ENCODE measurements at regions not wholly inside any gene's neighbourhood (a gene's known extent, or its start where the extent isn't known, plus 50 kb on each side); places are given as distances from the start of the nearest gene placed in this dataset.

DNA sequence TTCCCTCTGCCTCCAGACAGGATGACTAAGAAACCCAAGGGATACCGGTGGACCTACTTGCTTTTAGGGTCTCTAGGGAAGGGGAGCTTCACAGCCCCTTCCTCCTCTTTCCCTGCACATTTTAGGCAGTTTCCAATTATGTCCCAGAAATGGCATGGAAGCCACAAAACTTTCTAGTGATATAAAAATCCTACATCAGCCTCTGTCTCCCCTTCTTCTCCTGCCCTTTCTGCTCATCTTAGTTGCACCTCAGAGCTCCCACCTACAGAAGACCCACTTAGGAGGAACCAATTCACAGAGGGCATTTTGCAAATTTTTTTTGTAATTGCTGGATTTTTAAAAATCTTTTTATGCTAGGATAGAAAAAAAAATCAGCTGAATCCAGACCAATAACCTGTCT is 263.1 kb downstream of the TNS1 start:
- Histone ChIP-seq H4K20me1 (ENCODE audit: control insufficient read depth, insufficient read depth) (no peaks in the 10 kb centered on the region), H3K79me2 (ENCODE audit: control insufficient read depth, insufficient read depth, low read length) (no peaks in the 10 kb centered on the region), H3K4me1 (ENCODE audit: control insufficient read depth, insufficient read depth, low read length) (no peaks in the 10 kb centered on the region), H3K27ac (ENCODE audit: control insufficient read depth, insufficient read depth) (no peak overlapping the region), H3K36me3 (ENCODE audit: control insufficient read depth in 2 of 2, insufficient read depth in 2 of 2, low read length in 1 of 2) (no peaks in the 10 kb centered on the region), H3K9ac (ENCODE audit: control insufficient read depth, insufficient read depth, low read length) (no peak overlapping the region), H3K9me3 (replicated peaks; ENCODE audit: control insufficient read depth, insufficient read depth, low read length) (no peaks in the 10 kb centered on the region), H3K4me2 (ENCODE audit: control insufficient read depth, insufficient read depth) (no peak overlapping the region), H3K27me3 (replicated peaks in 1 of 2; ENCODE audit: control insufficient read depth in 2 of 2, insufficient read depth in 2 of 2, low read length in 1 of 2) (no peaks in the 10 kb centered on the region; a peak in 2 of 4 replicates), H2AFZ (ENCODE audit: control insufficient read depth, low read depth, low read length) (no peak overlapping the region), H3K4me3 (no peak overlapping the region)
- DNase-seq (ENCODE audit: low read depth, low spot score) (no peak), FAIRE-seq (no peak), ATAC-seq (no peak)
- TF ChIP-seq SREBF1 (IDR thresholded peaks at IDR 0.05; ENCODE audit: low read length) (no peak), POLR2AphosphoS5 (IDR thresholded peaks at IDR 0.05; ENCODE audit: low read length) (no peak), FOS (IDR thresholded peaks at IDR 0.05; ENCODE audit: borderline replicate concordance, extremely low read depth, insufficient read length) (no peak), ZNF207 (IDR thresholded peaks at IDR 0.05; ENCODE audit: borderline replicate concordance) (no peak), TCF3 (IDR thresholded peaks at IDR 0.05; ENCODE audit: borderline replicate concordance, insufficient read depth, low read depth, low read length) (no peak), ZNF24 (IDR thresholded peaks at IDR 0.05) (no peak), CHD4 (IDR thresholded peaks at IDR 0.05) (no peak), WRNIP1 (IDR thresholded peaks at IDR 0.05; ENCODE audit: borderline replicate concordance, low read depth, low read length) (no peak), SMARCA5 (IDR thresholded peaks at IDR 0.05) (no peak)
- TF ChIP-seq, protein P1, sequence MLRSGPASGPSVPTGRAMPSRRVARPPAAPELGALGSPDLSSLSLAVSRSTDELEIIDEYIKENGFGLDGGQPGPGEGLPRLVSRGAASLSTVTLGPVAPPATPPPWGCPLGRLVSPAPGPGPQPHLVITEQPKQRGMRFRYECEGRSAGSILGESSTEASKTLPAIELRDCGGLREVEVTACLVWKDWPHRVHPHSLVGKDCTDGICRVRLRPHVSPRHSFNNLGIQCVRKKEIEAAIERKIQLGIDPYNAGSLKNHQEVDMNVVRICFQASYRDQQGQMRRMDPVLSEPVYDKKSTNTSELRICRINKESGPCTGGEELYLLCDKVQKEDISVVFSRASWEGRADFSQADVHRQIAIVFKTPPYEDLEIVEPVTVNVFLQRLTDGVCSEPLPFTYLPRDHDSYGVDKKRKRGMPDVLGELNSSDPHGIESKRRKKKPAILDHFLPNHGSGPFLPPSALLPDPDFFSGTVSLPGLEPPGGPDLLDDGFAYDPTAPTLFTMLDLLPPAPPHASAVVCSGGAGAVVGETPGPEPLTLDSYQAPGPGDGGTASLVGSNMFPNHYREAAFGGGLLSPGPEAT (IDR thresholded peaks at IDR 0.05; ENCODE audit: low read depth) = no peak
- TF ChIP-seq, protein P2, sequence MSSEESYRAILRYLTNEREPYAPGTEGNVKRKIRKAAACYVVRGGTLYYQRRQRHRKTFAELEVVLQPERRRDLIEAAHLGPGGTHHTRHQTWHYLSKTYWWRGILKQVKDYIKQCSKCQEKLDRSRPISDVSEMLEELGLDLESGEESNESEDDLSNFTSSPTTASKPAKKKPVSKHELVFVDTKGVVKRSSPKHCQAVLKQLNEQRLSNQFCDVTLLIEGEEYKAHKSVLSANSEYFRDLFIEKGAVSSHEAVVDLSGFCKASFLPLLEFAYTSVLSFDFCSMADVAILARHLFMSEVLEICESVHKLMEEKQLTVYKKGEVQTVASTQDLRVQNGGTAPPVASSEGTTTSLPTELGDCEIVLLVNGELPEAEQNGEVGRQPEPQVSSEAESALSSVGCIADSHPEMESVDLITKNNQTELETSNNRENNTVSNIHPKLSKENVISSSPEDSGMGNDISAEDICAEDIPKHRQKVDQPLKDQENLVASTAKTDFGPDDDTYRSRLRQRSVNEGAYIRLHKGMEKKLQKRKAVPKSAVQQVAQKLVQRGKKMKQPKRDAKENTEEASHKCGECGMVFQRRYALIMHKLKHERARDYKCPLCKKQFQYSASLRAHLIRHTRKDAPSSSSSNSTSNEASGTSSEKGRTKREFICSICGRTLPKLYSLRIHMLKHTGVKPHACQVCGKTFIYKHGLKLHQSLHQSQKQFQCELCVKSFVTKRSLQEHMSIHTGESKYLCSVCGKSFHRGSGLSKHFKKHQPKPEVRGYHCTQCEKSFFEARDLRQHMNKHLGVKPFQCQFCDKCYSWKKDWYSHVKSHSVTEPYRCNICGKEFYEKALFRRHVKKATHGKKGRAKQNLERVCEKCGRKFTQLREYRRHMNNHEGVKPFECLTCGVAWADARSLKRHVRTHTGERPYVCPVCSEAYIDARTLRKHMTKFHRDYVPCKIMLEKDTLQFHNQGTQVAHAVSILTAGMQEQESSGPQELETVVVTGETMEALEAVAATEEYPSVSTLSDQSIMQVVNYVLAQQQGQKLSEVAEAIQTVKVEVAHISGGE (CRISPR knock-in tag; IDR thresholded peaks at IDR 0.05) = no peak
- TF ChIP-seq, protein P3, sequence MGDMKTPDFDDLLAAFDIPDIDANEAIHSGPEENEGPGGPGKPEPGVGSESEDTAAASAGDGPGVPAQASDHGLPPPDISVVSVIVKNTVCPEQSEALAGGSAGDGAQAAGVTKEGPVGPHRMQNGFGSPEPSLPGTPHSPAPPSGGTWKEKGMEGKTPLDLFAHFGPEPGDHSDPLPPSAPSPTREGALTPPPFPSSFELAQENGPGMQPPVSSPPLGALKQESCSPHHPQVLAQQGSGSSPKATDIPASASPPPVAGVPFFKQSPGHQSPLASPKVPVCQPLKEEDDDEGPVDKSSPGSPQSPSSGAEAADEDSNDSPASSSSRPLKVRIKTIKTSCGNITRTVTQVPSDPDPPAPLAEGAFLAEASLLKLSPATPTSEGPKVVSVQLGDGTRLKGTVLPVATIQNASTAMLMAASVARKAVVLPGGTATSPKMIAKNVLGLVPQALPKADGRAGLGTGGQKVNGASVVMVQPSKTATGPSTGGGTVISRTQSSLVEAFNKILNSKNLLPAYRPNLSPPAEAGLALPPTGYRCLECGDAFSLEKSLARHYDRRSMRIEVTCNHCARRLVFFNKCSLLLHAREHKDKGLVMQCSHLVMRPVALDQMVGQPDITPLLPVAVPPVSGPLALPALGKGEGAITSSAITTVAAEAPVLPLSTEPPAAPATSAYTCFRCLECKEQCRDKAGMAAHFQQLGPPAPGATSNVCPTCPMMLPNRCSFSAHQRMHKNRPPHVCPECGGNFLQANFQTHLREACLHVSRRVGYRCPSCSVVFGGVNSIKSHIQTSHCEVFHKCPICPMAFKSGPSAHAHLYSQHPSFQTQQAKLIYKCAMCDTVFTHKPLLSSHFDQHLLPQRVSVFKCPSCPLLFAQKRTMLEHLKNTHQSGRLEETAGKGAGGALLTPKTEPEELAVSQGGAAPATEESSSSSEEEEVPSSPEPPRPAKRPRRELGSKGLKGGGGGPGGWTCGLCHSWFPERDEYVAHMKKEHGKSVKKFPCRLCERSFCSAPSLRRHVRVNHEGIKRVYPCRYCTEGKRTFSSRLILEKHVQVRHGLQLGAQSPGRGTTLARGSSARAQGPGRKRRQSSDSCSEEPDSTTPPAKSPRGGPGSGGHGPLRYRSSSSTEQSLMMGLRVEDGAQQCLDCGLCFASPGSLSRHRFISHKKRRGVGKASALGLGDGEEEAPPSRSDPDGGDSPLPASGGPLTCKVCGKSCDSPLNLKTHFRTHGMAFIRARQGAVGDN (IDR thresholded peaks at IDR 0.05) = no peak
- TF ChIP-seq, protein P4, sequence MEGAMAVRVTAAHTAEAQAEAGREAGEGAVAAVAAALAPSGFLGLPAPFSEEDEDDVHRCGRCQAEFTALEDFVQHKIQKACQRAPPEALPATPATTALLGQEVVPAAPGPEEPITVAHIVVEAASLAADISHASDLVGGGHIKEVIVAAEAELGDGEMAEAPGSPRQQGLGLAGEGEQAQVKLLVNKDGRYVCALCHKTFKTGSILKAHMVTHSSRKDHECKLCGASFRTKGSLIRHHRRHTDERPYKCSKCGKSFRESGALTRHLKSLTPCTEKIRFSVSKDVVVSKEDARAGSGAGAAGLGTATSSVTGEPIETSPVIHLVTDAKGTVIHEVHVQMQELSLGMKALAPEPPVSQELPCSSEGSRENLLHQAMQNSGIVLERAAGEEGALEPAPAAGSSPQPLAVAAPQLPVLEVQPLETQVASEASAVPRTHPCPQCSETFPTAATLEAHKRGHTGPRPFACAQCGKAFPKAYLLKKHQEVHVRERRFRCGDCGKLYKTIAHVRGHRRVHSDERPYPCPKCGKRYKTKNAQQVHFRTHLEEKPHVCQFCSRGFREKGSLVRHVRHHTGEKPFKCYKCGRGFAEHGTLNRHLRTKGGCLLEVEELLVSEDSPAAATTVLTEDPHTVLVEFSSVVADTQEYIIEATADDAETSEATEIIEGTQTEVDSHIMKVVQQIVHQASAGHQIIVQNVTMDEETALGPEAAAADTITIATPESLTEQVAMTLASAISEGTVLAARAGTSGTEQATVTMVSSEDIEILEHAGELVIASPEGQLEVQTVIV (IDR thresholded peaks at IDR 0.05; ENCODE audit: borderline replicate concordance, partially characterized antibody) = no peak
- WGBS (ENCODE audit: insufficient coverage, insufficient replicate concordance, low lambda C conversion rate, missing lambda C conversion rate) = 25% methylated on average over 1 of the region's 1 CpG
- SMC1A ChIA-PET (ENCODE audit: uncharacterized antibody, unreplicated experiment) = no interaction called here
- RAD21 ChIA-PET (ENCODE audit: unreplicated experiment) = no interaction called here
- in situ Hi-C loops (cut with MboI) = no loop called here
- no TSS peak for BruUV-seq (replicated peaks)
- POLR2A ChIA-PET = no interaction called here
- intact Hi-C loops (cut with micrococcal nuclease; ENCODE audit: unreplicated experiment) = no loop called here
- CTCF ChIA-PET = interaction anchor here (1.3 kb wide), 1 partner anchor 26 kb away, joined by 3 read pairs; no protein-coding TSS in a partner anchor

Measured in GM12878 (cell line).